Inflammatory macrophage treated with lipopolysaccharide for 1 hour (primary cell): ENCODE measurements at regions not wholly inside any gene's neighbourhood (a gene's known extent, or its start where the extent isn't known, plus 50 kb on each side); places are given as distances from the start of the nearest gene placed in this dataset.
"Not testable (repeated sequence)": the region's sequence is repeated elsewhere in the genome, so short reads cannot be mapped to it uniquely, and the experiment has no call there.

ENCODE experiments used
- DNase-seq, 2 donors: peaks; one replicate each; pipeline ENCODE4 v3.0.0-alpha.2; 2020 to 2022

DNA sequence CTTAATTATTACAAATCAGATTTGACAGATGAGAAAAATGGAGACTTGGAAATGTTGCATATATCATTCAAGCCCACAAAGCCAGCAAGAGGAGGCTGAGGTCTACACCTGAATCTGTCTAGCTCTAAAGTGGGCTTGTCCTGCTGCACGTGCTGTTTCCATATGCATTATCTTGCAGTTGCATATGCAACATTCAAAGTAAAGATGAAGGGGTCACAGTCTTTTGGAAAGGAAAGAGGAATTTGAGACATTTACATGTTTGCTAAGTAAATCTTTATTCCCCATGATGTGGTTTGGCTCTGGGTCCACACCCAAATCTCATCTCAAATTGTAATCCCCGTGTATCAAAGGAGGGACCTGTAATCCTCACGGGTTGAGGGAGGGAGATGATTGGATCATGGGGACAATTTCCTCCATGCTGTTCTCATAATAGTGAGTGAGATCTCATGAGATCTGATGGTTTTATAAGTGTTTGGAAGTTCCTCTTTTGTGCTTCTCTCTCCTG lies 98.3 kb downstream of the BACH1 start:
- DNase-seq = no peak

DNA sequence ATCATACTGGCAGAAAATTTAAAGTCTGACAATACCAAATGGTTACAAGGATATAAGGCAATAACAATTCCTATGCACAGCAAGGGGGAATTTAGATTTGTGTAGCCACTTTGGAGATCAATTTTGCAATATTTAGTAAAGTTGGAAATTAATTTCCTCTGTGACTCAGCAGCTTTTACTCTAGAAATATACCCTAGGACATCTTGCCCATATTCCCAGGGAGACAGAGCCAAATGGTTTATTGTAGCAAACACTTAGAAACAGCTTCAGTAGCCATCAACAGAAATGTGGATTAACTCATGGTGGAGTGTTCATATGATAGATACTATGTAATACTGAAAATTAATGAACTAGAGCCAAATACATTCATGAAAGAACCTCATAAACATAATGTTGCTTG lies 104.6 kb downstream of the BACH1 start:
- DNase-seq = no peak

DNA sequence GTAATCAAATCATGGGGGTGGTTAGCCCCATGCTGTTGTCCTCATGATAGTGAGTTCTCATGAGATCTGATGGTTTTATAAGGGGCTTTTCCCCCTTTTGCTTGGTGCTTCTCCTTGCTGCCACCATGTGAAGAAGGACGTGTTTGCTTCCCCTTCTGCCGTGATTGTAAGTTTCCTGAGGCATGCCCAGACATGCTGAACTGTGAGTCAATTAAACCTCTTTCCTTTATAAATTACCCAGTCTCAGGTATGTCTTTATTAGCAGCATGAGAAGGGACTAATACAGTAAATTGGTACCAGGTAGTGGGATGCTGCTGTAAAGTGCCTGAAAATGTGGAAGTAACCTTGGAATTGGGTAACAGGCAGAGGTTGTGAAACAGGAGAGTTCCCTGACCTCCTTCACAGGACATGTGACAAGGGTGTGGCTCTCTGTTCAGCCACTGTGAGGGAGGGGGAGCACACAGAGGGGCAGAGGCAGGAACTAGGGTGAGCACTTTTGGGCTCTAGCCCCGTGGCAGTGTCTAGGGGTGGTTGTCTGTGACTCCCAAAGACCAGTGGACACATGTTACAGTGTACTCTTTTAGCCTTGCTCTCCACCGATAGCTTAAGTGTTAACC lies 105.3 kb downstream of the BACH1 start:
- peak; percentile 71 to 85 for DNase-seq

- no peak for DNase-seq
Observed at GRCh38 chr21:29405503-29406122, 106.9 kb downstream of the BACH1 start.

- no peak for DNase-seq
Observed at GRCh38 chr21:29406385-29406784, 107.7 kb downstream of the BACH1 start.

- DNase-seq = no peak
Observed at GRCh38 chr21:29407571-29407970, 108.8 kb downstream of the BACH1 start.

- DNase-seq = no peak
Observed at GRCh38 chr21:29413683-29414082, 115.0 kb downstream of the BACH1 start.

DNA sequence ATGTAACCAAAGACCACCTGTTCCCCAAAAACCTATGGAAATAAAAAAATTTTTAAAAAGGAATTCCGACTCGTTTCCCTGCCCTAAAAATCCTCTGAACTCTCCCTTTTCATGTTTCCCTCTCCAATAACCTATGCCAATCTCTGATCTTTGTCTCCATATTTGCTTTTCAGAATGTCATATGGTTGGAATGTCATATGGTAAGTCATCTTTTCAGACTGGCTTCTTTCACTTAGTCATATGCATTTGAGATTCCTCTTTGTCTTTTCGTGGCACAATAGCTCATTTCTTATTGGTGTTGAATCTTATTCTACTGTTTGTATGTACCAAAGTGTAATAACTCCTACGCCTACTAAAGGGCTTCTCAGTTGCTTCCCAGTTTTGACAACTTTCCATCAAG lies 117.5 kb downstream of the BACH1 start:
- no peak for DNase-seq

DNA sequence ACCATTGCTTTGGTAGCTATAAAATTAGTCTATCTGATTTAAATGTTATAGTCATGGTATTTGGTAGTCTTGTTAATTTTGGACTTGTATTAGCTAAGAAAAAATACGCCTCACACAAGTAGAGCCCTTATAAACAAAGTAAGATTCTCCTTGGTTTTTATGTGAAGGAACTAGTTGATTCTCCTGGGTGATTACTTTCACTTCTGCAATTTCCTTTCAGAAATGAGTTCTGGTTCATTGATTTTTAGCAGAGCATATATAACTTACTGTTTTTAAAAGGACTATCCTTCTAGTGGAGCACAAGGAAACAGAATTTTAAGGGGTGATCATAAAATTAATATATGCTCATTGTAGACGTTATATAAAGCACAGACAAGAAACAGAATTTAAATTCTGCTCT lies 120.1 kb downstream of the BACH1 start:
- DNase-seq = peak in 1 of 2 donors; percentile 22

DNA sequence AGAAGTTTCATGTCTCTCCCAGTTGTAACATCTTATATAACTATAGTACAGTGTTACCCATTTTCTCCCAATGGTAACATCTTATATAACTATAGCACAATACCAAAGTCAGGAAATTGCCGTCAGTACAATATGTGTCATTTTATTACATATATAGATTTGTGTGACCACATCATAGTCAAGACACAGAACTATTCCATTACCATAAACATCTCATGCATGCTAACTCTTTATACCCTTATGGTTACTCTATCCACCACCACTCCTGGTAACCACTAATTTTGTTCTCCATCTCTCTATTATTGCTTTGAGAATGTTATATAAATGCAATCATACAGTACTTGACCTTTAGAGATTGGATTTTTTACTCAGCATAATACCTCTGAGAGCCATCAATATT lies 120.7 kb downstream of the BACH1 start:
- no peak for DNase-seq

DNA sequence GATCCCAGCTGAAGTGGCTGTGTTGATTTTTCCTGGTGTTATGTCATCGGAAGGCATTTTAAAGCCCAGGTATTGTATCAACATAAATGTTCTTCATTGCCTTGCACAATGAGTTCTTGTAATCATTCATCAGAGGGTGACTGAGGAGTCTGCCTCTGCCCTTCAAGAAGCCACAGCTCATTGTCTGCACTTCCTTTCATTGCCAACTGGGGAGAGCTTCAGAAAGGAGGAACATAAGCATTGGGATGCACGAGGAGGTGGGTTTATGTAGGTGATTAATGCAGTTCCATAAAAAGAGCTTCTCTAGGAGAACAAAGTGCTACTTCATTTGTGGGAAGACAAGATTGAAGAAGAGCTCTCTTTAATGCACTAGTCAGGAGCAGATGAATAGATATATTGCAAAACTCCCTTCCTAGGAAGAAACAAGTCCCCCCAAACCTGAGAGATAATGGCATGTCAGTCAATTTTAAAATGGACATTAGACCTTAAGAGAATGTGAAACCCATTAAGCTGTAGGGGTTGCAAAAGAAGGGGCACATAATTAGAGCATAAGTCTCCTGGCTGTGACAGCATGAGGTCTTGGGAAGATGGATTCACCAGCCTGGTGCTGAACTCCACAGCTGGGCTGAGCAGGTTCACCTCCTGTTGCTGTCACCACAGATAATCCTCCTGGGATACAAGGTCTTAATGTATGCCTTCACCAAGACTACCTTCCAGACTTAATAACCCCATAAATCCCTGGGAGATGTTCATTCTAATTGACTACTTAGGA lies 124.6 kb downstream of the BACH1 start:
- peak; percentile 38 to 52 for DNase-seq

GRCh38 chr21:29424728-29425127 lies 126.0 kb downstream of the BACH1 start:
- DNase-seq = no peak

- no peak for DNase-seq
Observed at GRCh38 chr21:29429218-29429617, 130.5 kb downstream of the BACH1 start.

DNA sequence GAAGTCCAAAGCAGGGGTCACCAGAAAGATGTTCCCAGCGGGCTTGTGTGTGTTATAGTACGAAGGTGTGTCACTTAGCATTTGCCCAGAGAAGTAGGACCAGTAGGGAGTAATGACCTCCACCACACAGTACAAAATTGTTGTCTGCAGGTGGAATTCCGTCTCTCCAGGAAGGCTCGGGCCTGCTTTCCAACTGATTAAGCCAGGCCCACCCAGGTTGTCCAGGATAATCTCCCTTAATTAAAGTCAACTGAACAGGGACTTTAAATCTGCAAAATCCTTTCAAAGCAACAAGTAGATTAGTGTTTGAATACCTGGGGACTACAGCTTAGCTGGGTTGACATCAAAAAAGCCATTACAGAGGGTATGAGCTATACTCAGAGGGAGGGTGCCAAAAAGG lies 131.3 kb downstream of the BACH1 start:
- DNase-seq = no peak

DNA sequence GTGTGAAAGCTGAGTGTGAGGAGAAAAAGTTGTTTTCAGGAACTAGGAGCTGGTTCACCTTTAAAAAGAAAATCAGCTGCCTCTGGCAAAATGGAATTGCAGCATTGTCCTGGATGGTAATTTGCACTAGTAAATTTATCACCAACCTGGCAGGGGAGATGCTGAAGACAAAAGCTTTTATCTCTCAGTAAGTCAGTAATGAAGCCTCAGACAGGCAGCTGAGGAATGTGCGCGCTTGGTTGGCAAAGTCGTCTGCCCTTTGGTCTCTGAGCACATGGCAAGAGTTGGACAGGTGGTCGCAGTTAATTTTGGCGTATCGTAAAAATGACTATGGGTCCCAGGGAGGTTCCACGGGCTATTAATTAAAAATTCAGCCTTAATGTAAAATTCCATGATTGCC lies 131.9 kb downstream of the BACH1 start:
- DNase-seq = no peak

DNA sequence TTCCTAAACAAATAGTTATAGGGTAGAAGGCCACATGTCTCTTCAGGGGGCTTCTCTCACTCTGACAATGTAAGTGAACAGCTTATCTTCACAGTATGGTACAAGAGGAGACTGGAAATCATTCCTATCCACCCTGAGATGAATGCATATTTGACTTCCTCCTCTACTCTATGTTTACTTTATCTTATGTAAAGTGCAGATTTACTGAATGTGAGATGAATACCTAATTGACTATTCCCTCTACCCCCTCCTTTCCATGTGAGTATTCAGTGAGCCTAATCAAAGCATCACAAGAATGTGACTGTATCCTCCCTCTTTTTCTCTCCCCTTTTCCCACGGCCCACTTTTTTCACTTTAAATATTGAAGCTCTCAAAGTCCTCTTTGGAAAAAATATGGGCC lies 132.5 kb downstream of the BACH1 start:
- DNase-seq = no peak

DNA sequence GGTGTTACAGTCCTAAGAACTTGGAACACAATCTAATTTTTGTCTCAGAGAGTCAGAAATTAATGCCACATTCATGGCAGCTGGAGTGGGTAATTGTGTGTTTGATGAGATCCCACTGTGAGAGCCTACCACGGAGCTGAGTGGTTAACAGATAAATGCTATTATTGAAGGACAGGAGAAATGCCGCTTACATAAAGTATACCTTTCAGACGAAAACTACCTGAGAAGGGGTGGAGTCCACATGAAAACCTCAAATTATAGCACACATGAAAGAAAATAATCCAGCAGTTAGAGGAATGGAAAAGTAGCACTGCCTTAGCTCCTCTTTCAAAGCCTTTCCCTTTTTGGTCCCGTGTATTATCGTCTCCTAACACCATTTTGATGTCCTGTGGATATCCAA lies 133.0 kb downstream of the BACH1 start:
- no peak for DNase-seq

GRCh38 chr21:29433366-29434059 lies 134.8 kb downstream of the BACH1 start:
- no peak for DNase-seq

- DNase-seq = no peak
Observed at GRCh38 chr21:29434081-29434480, 135.4 kb downstream of the BACH1 start.

DNA sequence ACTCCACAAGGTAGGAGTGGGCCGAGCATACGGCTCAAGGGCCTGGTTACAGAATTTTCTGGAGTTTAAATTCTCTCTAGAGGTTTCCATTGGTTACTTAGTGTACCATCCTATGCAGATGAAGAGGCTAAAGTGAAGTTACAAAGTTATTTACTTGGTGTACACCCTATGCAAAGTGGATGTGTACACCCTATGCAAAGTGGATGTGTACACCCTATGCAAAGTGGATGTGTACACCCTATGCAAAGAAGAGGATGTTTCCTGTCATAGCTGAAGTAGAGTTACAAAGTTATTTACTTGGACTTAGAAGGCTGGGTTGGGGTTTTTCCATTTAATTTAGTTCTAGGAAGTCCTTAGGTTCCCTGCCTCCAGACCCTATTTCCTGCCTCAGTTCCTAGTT lies 136.3 kb downstream of the BACH1 start:
- not testable (repeated sequence) for DNase-seq

GRCh38 chr21:29436143-29436542 lies 137.4 kb downstream of the BACH1 start:
- DNase-seq = no peak

DNA sequence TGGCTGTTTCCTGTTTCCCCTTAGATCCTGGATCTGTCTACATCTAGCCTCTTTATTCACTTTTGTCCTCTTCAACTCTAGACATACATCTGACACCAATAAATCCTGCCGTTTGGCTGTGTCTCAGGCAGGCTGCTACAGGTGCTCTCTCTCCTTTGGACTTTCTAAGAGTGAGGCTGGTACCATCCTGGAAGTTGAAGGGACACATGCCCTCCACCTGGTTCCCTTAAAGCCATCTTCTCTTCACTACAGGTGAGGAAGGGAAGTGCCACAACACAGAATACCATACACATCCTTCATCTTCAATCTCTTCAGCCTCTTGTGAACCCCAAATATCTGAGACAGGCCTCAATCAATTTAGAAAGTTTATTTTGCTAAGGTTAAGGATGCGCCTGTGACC lies 137.9 kb downstream of the BACH1 start:
- no peak for DNase-seq

GRCh38 chr21:29441651-29442050 lies 142.9 kb downstream of the BACH1 start:
- DNase-seq = no peak
